Kidney epithelial cell (primary cell): ENCODE measurements at regions not wholly inside any gene's neighbourhood (a gene's known extent, or its start where the extent isn't known, plus 50 kb on each side); places are given as distances from the start of the nearest gene placed in this dataset.

Experiments
- DNase-seq: peaks from one replicate; pipeline ENCODE4 v3.0.0-alpha.2; 2010; ENCODE audit warnings: low read depth
- H3K27me3 ChIP-seq: 2 replicates; pipeline ENCODE4 v1.6.0; 2011; ENCODE audit warnings: low read length; ENCODE audit not compliant: control insufficient read depth, insufficient read depth
- H3K36me3 ChIP-seq: 2 replicates; pipeline ENCODE4 v1.5.1; 2011; ENCODE audit warnings: low read length; ENCODE audit not compliant: control insufficient read depth, insufficient read depth
- H3K4me3 ChIP-seq: 2 replicates; pipeline ENCODE4 v1.5.1; 2011; ENCODE audit warnings: low read depth, mild to moderate bottlenecking, control low read depth, low read length
- TF ChIP-seq, protein P1 (sequence below): IDR thresholded peaks from 2 replicates; pipeline ENCODE4 v1.5.1; 2011; ENCODE audit warnings: mild to moderate bottlenecking, moderate library complexity, low read length, control low read depth, inconsistent platforms; ENCODE audit not compliant: insufficient read depth, poor library complexity, severe bottlenecking

GRCh38 chr4:96827086-96827485 lies 987.2 kb downstream of the PDHA2 start:
- H3K4me3 ChIP-seq = no peak overlapping the region
- H3K36me3 ChIP-seq = no peaks in the 10 kb centered on the region
- H3K27me3 ChIP-seq = no peaks in the 10 kb centered on the region
- DNase-seq = no peak
- TF ChIP-seq, protein P1, sequence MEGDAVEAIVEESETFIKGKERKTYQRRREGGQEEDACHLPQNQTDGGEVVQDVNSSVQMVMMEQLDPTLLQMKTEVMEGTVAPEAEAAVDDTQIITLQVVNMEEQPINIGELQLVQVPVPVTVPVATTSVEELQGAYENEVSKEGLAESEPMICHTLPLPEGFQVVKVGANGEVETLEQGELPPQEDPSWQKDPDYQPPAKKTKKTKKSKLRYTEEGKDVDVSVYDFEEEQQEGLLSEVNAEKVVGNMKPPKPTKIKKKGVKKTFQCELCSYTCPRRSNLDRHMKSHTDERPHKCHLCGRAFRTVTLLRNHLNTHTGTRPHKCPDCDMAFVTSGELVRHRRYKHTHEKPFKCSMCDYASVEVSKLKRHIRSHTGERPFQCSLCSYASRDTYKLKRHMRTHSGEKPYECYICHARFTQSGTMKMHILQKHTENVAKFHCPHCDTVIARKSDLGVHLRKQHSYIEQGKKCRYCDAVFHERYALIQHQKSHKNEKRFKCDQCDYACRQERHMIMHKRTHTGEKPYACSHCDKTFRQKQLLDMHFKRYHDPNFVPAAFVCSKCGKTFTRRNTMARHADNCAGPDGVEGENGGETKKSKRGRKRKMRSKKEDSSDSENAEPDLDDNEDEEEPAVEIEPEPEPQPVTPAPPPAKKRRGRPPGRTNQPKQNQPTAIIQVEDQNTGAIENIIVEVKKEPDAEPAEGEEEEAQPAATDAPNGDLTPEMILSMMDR = no peak

DNA sequence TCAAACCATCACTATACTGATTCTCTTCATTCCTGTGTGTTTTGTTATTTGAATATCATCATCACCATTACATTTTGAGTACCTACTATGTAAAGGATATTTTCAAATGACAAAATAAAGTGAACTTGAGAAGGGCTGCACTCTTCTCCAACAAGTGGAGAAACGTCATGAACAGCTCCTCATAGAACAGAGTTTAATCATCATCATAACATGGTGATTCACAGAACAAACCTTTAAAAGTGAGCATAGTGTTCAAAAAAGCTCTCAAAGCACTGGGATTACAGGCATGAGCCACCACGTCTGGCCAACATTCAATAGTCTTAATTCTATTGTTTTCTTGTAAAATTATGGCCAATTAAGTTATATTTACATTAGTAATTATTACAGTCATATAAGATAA lies 993.9 kb downstream of the PDHA2 start:
- H3K4me3 ChIP-seq = no peak overlapping the region
- TF ChIP-seq, protein P1 = no peak
- H3K27me3 ChIP-seq = no peaks in the 10 kb centered on the region
- no peaks in the 10 kb centered on the region for H3K36me3 ChIP-seq
- DNase-seq = no peak

- no peak for DNase-seq
- TF ChIP-seq, protein P1 = no peak
- H3K36me3 ChIP-seq = no peaks in the 10 kb centered on the region
- H3K4me3 ChIP-seq = no peak overlapping the region
- no peaks in the 10 kb centered on the region for H3K27me3 ChIP-seq
These were observed 996.1 kb downstream of the PDHA2 start for GRCh38 chr4:96835991-96836390.

DNA sequence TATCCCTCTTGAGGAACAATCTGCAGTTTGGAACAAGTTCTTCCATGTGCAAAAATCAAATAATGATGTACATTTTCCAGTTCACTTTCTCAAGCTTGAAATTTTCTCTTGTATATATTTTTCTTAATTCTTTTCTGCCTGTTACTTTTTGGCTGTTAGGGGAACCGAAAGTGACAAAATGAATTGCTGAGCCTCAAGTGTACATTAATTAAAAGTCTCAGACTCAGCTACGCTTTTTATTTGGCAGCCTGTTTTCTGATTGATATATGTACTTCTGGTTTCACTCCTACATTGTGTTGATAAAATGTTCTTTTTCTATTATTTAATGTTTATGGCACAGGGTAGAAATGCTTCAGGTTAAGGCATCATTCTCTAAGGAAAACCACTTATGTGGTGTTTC lies 999.5 kb downstream of the PDHA2 start:
- TF ChIP-seq, protein P1 = no peak

DNA sequence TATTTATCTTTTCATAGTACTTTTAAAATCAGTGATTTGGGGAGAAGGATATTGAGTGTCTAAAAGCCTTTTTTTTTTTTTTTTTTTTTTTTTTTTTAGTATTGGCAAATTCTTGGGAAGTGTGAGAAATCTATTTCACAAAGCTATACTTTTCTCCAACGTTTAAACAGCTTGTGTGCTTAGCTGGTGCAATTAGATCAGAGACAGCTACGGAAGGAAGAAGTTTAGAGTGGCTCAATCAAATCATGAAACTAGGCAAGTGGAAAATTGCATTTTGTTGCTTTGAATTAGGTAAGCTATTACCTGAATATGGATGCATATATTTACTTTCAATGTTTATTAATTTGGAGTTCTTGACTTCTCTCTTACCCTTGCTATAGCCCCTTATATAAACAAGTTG lies 1001.9 kb downstream of the PDHA2 start:
- DNase-seq = no peak

More for the DNA sequence above, 999.5 kb downstream of the PDHA2 start:
- H3K4me3 ChIP-seq = no peak overlapping the region
- no peaks in the 10 kb centered on the region for H3K27me3 ChIP-seq
- no peaks in the 10 kb centered on the region for H3K36me3 ChIP-seq
- DNase-seq = no peak

More for the DNA sequence above, 1001.9 kb downstream of the PDHA2 start:
- TF ChIP-seq, protein P1 = no peak
- Histone ChIP-seq H3K27me3 (no peaks in the 10 kb centered on the region), H3K36me3 (no peaks in the 10 kb centered on the region), H3K4me3 (no peak overlapping the region)
